ENCODE measurements at regions not wholly inside any gene's neighbourhood (a gene's known extent, or its start where the extent isn't known, plus 50 kb on each side); places are given as distances from the start of the nearest gene placed in this dataset.
"Not testable (repeated sequence)": the region's sequence is repeated elsewhere in the genome, so short reads cannot be mapped to it uniquely, and the experiment has no call there.

GRCh38 chr1:87983841-87984240, 655.2 kb downstream of the LMO4 start:
- Mint-ChIP-seq H3K9me3 (peaks cover 0 to 4% (median 0%) of the 10 kb centered on the region in 7 donors), H3K27ac (no peak overlapping the region), H3K36me3 (no peaks in the 10 kb centered on the region), H3K4me3 (no peak overlapping the region), H3K4me1 (no peaks in the 10 kb centered on the region), H3K27me3 (no peaks in the 10 kb centered on the region)
- peaks cover 2% of the 10 kb centered on the region for H3K27me3 ChIP-seq (ENCODE audit: control insufficient read depth, insufficient read depth, low read length)
- no peak for DNase-seq
- no peaks in the 10 kb centered on the region for H3K9me3 ChIP-seq (ENCODE audit: control insufficient read depth in 2 of 2, low read length in 2 of 2)
- H3K4me1 ChIP-seq (ENCODE audit: control insufficient read depth, insufficient read depth, low read length, poor library complexity, severe bottlenecking): no peaks in the 10 kb centered on the region
- H3K4me3 ChIP-seq (ENCODE audit: low read depth, low read length): no peak overlapping the region
- ATAC-seq (ENCODE audit: low read depth in 2 of 2): no peak
- H3K36me3 ChIP-seq (ENCODE audit: control insufficient read depth, insufficient read depth, low read length): no peaks in the 10 kb centered on the region
- H3K27ac ChIP-seq (ENCODE audit: insufficient read depth, low read length, poor library complexity, severe bottlenecking): no peak overlapping the region

GRCh38 chr1:87985071-87985470, 656.4 kb downstream of the LMO4 start:
- no peak for DNase-seq
- Mint-ChIP-seq H3K4me3 (no peak overlapping the region), H3K9me3 (peaks cover 0 to 4% (median 0%) of the 10 kb centered on the region in 7 donors), H3K27me3 (no peaks in the 10 kb centered on the region), H3K4me1 (no peaks in the 10 kb centered on the region), H3K27ac (no peak overlapping the region), H3K36me3 (no peaks in the 10 kb centered on the region)
- Histone ChIP-seq H3K4me3 (ENCODE audit: low read depth, low read length) (no peak overlapping the region), H3K27me3 (ENCODE audit: control insufficient read depth, insufficient read depth, low read length) (peaks cover 2% of the 10 kb centered on the region), H3K36me3 (ENCODE audit: control insufficient read depth, insufficient read depth, low read length) (no peaks in the 10 kb centered on the region), H3K9me3 (ENCODE audit: control insufficient read depth in 2 of 2, low read length in 2 of 2) (no peaks in the 10 kb centered on the region), H3K4me1 (ENCODE audit: control insufficient read depth, insufficient read depth, low read length, poor library complexity, severe bottlenecking) (no peaks in the 10 kb centered on the region), H3K27ac (ENCODE audit: insufficient read depth, low read length, poor library complexity, severe bottlenecking) (no peak overlapping the region)
- ATAC-seq (ENCODE audit: low read depth in 2 of 2): no peak

GRCh38 chr1:87986130-87986866, 657.6 kb downstream of the LMO4 start:
- H3K36me3 ChIP-seq (ENCODE audit: control insufficient read depth, insufficient read depth, low read length): no peaks in the 10 kb centered on the region
- H3K4me1 ChIP-seq (ENCODE audit: control insufficient read depth, insufficient read depth, low read length, poor library complexity, severe bottlenecking): no peaks in the 10 kb centered on the region
- ATAC-seq (ENCODE audit: low read depth in 2 of 2) (no peak), DNase-seq (no peak)
- H3K4me3 ChIP-seq (ENCODE audit: low read depth, low read length): no peak overlapping the region
- no peak overlapping the region for H3K27ac Mint-ChIP-seq
- peaks cover 0 to 4% (median 0%) of the 10 kb centered on the region in 7 donors for H3K9me3 Mint-ChIP-seq
- no peaks in the 10 kb centered on the region for H3K27me3 ChIP-seq (ENCODE audit: control insufficient read depth, insufficient read depth, low read length)
- H3K27me3 Mint-ChIP-seq: no peaks in the 10 kb centered on the region
- no peaks in the 10 kb centered on the region for H3K4me1 Mint-ChIP-seq
- H3K27ac ChIP-seq (ENCODE audit: insufficient read depth, low read length, poor library complexity, severe bottlenecking): no peak overlapping the region
- H3K36me3 Mint-ChIP-seq: no peaks in the 10 kb centered on the region
- no peak overlapping the region for H3K4me3 Mint-ChIP-seq
- H3K9me3 ChIP-seq (ENCODE audit: control insufficient read depth in 2 of 2, low read length in 2 of 2): no peaks in the 10 kb centered on the region

GRCh38 chr1:87989346-87989745, 660.7 kb downstream of the LMO4 start:
- Histone ChIP-seq H3K4me3 (ENCODE audit: low read depth, low read length) (no peak overlapping the region), H3K9me3 (ENCODE audit: control insufficient read depth in 2 of 2, low read length in 2 of 2) (no peaks in the 10 kb centered on the region), H3K36me3 (ENCODE audit: control insufficient read depth, insufficient read depth, low read length) (no peaks in the 10 kb centered on the region), H3K27me3 (ENCODE audit: control insufficient read depth, insufficient read depth, low read length) (no peaks in the 10 kb centered on the region), H3K27ac (ENCODE audit: insufficient read depth, low read length, poor library complexity, severe bottlenecking) (no peak overlapping the region), H3K4me1 (ENCODE audit: control insufficient read depth, insufficient read depth, low read length, poor library complexity, severe bottlenecking) (no peaks in the 10 kb centered on the region)
- Mint-ChIP-seq H3K4me1 (no peaks in the 10 kb centered on the region), H3K4me3 (no peak overlapping the region), H3K9me3 (peaks cover 0 to 4% (median 0%) of the 10 kb centered on the region in 7 donors), H3K27ac (no peak overlapping the region), H3K36me3 (no peaks in the 10 kb centered on the region), H3K27me3 (no peaks in the 10 kb centered on the region)
- ATAC-seq (ENCODE audit: low read depth in 2 of 2) (no peak), DNase-seq (no peak)

GRCh38 chr1:87992536-87992935, 663.9 kb downstream of the LMO4 start:
- not testable (repeated sequence) for H3K4me1 ChIP-seq (ENCODE audit: control insufficient read depth, insufficient read depth, low read length, poor library complexity, severe bottlenecking); H3K27me3 Mint-ChIP-seq; H3K27ac ChIP-seq (ENCODE audit: insufficient read depth, low read length, poor library complexity, severe bottlenecking); ATAC-seq (ENCODE audit: low read depth in 2 of 2); H3K9me3 Mint-ChIP-seq; DNase-seq; H3K4me3 Mint-ChIP-seq; H3K36me3 ChIP-seq (ENCODE audit: control insufficient read depth, insufficient read depth, low read length); H3K36me3 Mint-ChIP-seq; H3K27ac Mint-ChIP-seq; H3K9me3 ChIP-seq (ENCODE audit: control insufficient read depth in 2 of 2, low read length in 2 of 2); H3K4me1 Mint-ChIP-seq; H3K27me3 ChIP-seq (ENCODE audit: control insufficient read depth, insufficient read depth, low read length); H3K4me3 ChIP-seq (ENCODE audit: low read depth, low read length)

GRCh38 chr1:87993051-87993450, 664.4 kb downstream of the LMO4 start:
- Mint-ChIP-seq H3K27me3 (no peaks in the 10 kb centered on the region), H3K4me3 (no peak overlapping the region), H3K9me3 (peaks cover 0 to 2% (median 0%) of the 10 kb centered on the region in 7 donors), H3K27ac (no peak overlapping the region), H3K4me1 (no peaks in the 10 kb centered on the region), H3K36me3 (no peaks in the 10 kb centered on the region)
- no peak for DNase-seq
- Histone ChIP-seq H3K27ac (ENCODE audit: insufficient read depth, low read length, poor library complexity, severe bottlenecking) (no peak overlapping the region), H3K4me3 (ENCODE audit: low read depth, low read length) (no peak overlapping the region), H3K36me3 (ENCODE audit: control insufficient read depth, insufficient read depth, low read length) (no peaks in the 10 kb centered on the region), H3K27me3 (ENCODE audit: control insufficient read depth, insufficient read depth, low read length) (no peaks in the 10 kb centered on the region), H3K9me3 (ENCODE audit: control insufficient read depth in 2 of 2, low read length in 2 of 2) (no peaks in the 10 kb centered on the region), H3K4me1 (ENCODE audit: control insufficient read depth, insufficient read depth, low read length, poor library complexity, severe bottlenecking) (no peaks in the 10 kb centered on the region)
- no peak for ATAC-seq (ENCODE audit: low read depth in 2 of 2)

- Mint-ChIP-seq H3K9me3 (peaks cover 0 to 3% (median 0%) of the 10 kb centered on the region in 7 donors), H3K4me3 (no peak overlapping the region), H3K4me1 (no peaks in the 10 kb centered on the region), H3K27me3 (no peaks in the 10 kb centered on the region), H3K36me3 (no peaks in the 10 kb centered on the region), H3K27ac (no peak overlapping the region)
- no peaks in the 10 kb centered on the region for H3K4me1 ChIP-seq (ENCODE audit: control insufficient read depth, insufficient read depth, low read length, poor library complexity, severe bottlenecking)
- no peaks in the 10 kb centered on the region for H3K9me3 ChIP-seq (ENCODE audit: control insufficient read depth in 2 of 2, low read length in 2 of 2)
- H3K4me3 ChIP-seq (ENCODE audit: low read depth, low read length): no peak overlapping the region
- ATAC-seq (ENCODE audit: low read depth in 2 of 2): no peak
- no peak for DNase-seq
- no peaks in the 10 kb centered on the region for H3K27me3 ChIP-seq (ENCODE audit: control insufficient read depth, insufficient read depth, low read length)
- no peaks in the 10 kb centered on the region for H3K36me3 ChIP-seq (ENCODE audit: control insufficient read depth, insufficient read depth, low read length)
- H3K27ac ChIP-seq (ENCODE audit: insufficient read depth, low read length, poor library complexity, severe bottlenecking): no peak overlapping the region
These were observed 671.2 kb downstream of the LMO4 start for GRCh38 chr1:87999852-88000251.

- no peaks in the 10 kb centered on the region for H3K4me1 ChIP-seq (ENCODE audit: control insufficient read depth, insufficient read depth, low read length, poor library complexity, severe bottlenecking)
- no peaks in the 10 kb centered on the region for H3K36me3 ChIP-seq (ENCODE audit: control insufficient read depth, insufficient read depth, low read length)
- H3K27me3 ChIP-seq (ENCODE audit: control insufficient read depth, insufficient read depth, low read length): no peaks in the 10 kb centered on the region
- H3K9me3 Mint-ChIP-seq: peaks cover 0 to 3% (median 0%) of the 10 kb centered on the region in 7 donors
- no peak overlapping the region for H3K27ac Mint-ChIP-seq
- H3K27me3 Mint-ChIP-seq: no peaks in the 10 kb centered on the region
- H3K36me3 Mint-ChIP-seq: no peaks in the 10 kb centered on the region
- ATAC-seq (ENCODE audit: low read depth in 2 of 2) (no peak), DNase-seq (no peak)
- H3K4me3 ChIP-seq (ENCODE audit: low read depth, low read length): no peak overlapping the region
- H3K4me1 Mint-ChIP-seq: no peaks in the 10 kb centered on the region
- no peak overlapping the region for H3K27ac ChIP-seq (ENCODE audit: insufficient read depth, low read length, poor library complexity, severe bottlenecking)
- H3K4me3 Mint-ChIP-seq: no peak overlapping the region
- H3K9me3 ChIP-seq (ENCODE audit: control insufficient read depth in 2 of 2, low read length in 2 of 2): no peaks in the 10 kb centered on the region
These were observed 672.8 kb downstream of the LMO4 start for GRCh38 chr1:88001460-88001859.

Data from CD4-positive, CD25-positive, alpha-beta regulatory T cell (primary cell).